Panc1 (cell line): ENCODE measurements at regions not wholly inside any gene's neighbourhood (a gene's known extent, or its start where the extent isn't known, plus 50 kb on each side); places are given as distances from the start of the nearest gene placed in this dataset.

Experiments
- POLR2AphosphoS5 ChIP-seq: IDR thresholded peaks from 2 replicates; pipeline ENCODE4 v1.6.1; 2012; ENCODE audit warnings: mild to moderate bottlenecking, low read depth, low read length, moderate library complexity
- SIN3A ChIP-seq: IDR thresholded peaks from 2 replicates; pipeline ENCODE4 v1.6.1; 2012; ENCODE audit warnings: low read depth, mild to moderate bottlenecking, low read length, moderate library complexity, borderline replicate concordance; ENCODE audit not compliant: insufficient read depth
- TCF7L2 ChIP-seq: IDR thresholded peaks from 2 replicates; pipeline ENCODE4 v1.6.1; 2011; ENCODE audit warnings: mild to moderate bottlenecking, low read depth, low read length, inconsistent platforms
- TF ChIP-seq, protein P1 (sequence below): fragments of 450-650 bp; IDR thresholded peaks from 2 replicates; pipeline ENCODE4 v1.5.1; 2017; ENCODE audit warnings: mild to moderate bottlenecking
- TF ChIP-seq, protein P2 (sequence below), 2 experiments: IDR thresholded peaks; 2 replicates each; pipeline ENCODE4 v1.6.1; 2011 to 2012; ENCODE audit warnings: low read depth in 2 of 2, control low read depth in 1 of 2, low read length in 1 of 2, mild to moderate bottlenecking in 1 of 2, moderate library complexity in 1 of 2; ENCODE audit not compliant: insufficient read depth in 1 of 2

DNA sequence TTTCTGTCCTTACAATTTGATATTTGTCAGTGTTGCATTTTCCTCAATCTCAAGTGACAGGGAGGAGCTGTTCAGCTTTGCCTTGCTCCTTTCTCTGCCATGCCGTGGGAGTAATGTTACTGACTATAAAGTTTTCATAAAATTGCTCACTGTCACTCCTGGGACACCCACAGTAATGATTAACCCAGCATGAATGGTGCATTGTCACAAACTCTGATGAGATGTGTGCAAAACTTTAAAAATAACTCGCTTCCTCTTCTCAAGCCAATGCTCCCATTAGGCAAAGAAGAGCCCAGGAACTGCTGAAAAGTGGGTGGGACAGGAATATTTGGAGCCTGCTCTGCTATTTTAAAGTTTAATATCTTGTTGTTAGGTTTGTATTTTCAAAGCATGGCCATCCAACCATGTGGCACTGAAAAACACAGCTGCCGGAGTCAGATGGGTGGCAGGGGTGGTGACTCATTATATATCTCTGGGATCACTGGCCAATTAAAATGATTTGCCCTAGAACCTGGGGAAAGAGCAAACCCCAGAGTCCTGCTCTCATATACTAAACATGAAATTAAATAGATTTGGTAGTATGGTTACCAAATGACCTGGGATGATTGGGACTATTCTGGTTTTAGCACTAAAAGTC is 260.1 kb downstream of the BTBD3 start:
- TF ChIP-seq, protein P1, sequence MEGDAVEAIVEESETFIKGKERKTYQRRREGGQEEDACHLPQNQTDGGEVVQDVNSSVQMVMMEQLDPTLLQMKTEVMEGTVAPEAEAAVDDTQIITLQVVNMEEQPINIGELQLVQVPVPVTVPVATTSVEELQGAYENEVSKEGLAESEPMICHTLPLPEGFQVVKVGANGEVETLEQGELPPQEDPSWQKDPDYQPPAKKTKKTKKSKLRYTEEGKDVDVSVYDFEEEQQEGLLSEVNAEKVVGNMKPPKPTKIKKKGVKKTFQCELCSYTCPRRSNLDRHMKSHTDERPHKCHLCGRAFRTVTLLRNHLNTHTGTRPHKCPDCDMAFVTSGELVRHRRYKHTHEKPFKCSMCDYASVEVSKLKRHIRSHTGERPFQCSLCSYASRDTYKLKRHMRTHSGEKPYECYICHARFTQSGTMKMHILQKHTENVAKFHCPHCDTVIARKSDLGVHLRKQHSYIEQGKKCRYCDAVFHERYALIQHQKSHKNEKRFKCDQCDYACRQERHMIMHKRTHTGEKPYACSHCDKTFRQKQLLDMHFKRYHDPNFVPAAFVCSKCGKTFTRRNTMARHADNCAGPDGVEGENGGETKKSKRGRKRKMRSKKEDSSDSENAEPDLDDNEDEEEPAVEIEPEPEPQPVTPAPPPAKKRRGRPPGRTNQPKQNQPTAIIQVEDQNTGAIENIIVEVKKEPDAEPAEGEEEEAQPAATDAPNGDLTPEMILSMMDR = no peak
- TF ChIP-seq POLR2AphosphoS5 (no peak), SIN3A (no peak), TCF7L2 (no peak)
- TF ChIP-seq, protein P2, sequence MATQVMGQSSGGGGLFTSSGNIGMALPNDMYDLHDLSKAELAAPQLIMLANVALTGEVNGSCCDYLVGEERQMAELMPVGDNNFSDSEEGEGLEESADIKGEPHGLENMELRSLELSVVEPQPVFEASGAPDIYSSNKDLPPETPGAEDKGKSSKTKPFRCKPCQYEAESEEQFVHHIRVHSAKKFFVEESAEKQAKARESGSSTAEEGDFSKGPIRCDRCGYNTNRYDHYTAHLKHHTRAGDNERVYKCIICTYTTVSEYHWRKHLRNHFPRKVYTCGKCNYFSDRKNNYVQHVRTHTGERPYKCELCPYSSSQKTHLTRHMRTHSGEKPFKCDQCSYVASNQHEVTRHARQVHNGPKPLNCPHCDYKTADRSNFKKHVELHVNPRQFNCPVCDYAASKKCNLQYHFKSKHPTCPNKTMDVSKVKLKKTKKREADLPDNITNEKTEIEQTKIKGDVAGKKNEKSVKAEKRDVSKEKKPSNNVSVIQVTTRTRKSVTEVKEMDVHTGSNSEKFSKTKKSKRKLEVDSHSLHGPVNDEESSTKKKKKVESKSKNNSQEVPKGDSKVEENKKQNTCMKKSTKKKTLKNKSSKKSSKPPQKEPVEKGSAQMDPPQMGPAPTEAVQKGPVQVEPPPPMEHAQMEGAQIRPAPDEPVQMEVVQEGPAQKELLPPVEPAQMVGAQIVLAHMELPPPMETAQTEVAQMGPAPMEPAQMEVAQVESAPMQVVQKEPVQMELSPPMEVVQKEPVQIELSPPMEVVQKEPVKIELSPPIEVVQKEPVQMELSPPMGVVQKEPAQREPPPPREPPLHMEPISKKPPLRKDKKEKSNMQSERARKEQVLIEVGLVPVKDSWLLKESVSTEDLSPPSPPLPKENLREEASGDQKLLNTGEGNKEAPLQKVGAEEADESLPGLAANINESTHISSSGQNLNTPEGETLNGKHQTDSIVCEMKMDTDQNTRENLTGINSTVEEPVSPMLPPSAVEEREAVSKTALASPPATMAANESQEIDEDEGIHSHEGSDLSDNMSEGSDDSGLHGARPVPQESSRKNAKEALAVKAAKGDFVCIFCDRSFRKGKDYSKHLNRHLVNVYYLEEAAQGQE (IDR thresholded peaks at IDR 0.05; ENCODE audit: insufficient read depth in 1 of 2, low read depth in 2 of 2, low read length in 1 of 2) = no peak
